OCI-LY7 (cell line): ENCODE measurements at regions not wholly inside any gene's neighbourhood (a gene's known extent, or its start where the extent isn't known, plus 50 kb on each side); places are given as distances from the start of the nearest gene placed in this dataset.

Experiments
- EZH2phosphoT487 ChIP-seq: fragments of 200-600 bp; sonication (generic); IDR thresholded peaks from 2 replicates; pipeline ENCODE4 v1.6.1; 2018; ENCODE audit warnings: low read depth, borderline replicate concordance, mild to moderate bottlenecking, mixed run types, antibody characterized with exemption, low read length, moderate library complexity, mixed read lengths
- TF ChIP-seq, protein P1 (sequence below): fragments of 200-600 bp; sonication (generic); conservative IDR thresholded peaks from 2 replicates; pipeline ENCODE4 v1.5.1; 2014; ENCODE audit warnings: mild to moderate bottlenecking, antibody characterized with exemption, low read length, moderate library complexity, mixed read lengths

DNA sequence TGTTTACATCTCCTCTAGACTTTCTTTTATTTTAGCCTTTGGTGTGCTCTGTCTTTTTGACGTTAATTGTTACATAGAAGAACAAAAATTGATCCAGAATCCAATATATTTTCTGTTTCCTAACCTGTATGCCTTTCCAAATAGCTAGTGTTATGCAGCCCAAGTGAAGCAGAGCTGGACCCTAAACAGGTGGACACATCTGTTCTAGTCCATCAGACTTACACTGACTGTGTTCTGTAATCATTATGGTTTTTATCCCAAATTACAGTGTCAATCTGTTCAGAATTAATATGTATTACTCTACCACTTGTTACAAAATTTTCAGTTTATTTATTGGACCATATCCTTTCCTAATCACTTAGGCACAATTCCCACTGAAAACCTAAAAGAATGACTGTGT lies 176.8 kb upstream of the FOXG1 start:
- TF ChIP-seq, protein P1, sequence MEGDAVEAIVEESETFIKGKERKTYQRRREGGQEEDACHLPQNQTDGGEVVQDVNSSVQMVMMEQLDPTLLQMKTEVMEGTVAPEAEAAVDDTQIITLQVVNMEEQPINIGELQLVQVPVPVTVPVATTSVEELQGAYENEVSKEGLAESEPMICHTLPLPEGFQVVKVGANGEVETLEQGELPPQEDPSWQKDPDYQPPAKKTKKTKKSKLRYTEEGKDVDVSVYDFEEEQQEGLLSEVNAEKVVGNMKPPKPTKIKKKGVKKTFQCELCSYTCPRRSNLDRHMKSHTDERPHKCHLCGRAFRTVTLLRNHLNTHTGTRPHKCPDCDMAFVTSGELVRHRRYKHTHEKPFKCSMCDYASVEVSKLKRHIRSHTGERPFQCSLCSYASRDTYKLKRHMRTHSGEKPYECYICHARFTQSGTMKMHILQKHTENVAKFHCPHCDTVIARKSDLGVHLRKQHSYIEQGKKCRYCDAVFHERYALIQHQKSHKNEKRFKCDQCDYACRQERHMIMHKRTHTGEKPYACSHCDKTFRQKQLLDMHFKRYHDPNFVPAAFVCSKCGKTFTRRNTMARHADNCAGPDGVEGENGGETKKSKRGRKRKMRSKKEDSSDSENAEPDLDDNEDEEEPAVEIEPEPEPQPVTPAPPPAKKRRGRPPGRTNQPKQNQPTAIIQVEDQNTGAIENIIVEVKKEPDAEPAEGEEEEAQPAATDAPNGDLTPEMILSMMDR = no peak
- TF ChIP-seq EZH2phosphoT487 = no peak
